OCI-LY3 (cell line): ENCODE measurements at regions not wholly inside any gene's neighbourhood (a gene's known extent, or its start where the extent isn't known, plus 50 kb on each side); places are given as distances from the start of the nearest gene placed in this dataset.

Experiments used
- H2AFZ ChIP-seq: fragments of 200-600, 300-600 bp; shearing (Covaris generic); 2 replicates; pipeline ENCODE4 v1.6.0; 2014; ENCODE audit warnings: antibody characterized with exemption, low read depth, low read length
- H3K27ac ChIP-seq: fragments of 200-600, 300-600 bp; sonication (generic); 2 replicates; pipeline ENCODE4 v1.5.1; 2014; ENCODE audit warnings: mild to moderate bottlenecking, low read length, moderate library complexity, mixed read lengths
- H3K27me3 ChIP-seq: fragments of 200-600, 300-600 bp; sonication (generic); 2 replicates; pipeline ENCODE4 v1.6.1; 2014; ENCODE audit warnings: low read depth, low read length, mixed read lengths
- H3K36me3 ChIP-seq: fragments of 200-600, 300-600 bp; sonication (generic); replicated peaks from 2 replicates; pipeline ENCODE3; 2014; ENCODE audit warnings: low read depth, low read length, mixed read lengths
- H3K4me1 ChIP-seq: fragments of 300-600, 200-600 bp; sonication (generic); 2 replicates; pipeline ENCODE4 v1.6.1; 2014; ENCODE audit warnings: low read length, mixed read lengths
- H3K4me2 ChIP-seq: fragments of 200-600, 300-600 bp; sonication (generic); 2 replicates; pipeline ENCODE4 v1.6.1; 2014; ENCODE audit warnings: low read length, mixed read lengths
- H3K4me3 ChIP-seq: fragments of 300-600, 200-600 bp; sonication (generic); 2 replicates; pipeline ENCODE4 v1.5.1; 2014; ENCODE audit warnings: antibody characterized with exemption, mild to moderate bottlenecking, low read length, moderate library complexity
- H3K79me2 ChIP-seq: fragments of 300-600, 200-600 bp; shearing (Covaris generic); 2 replicates; pipeline ENCODE4 v1.6.1; 2014; ENCODE audit warnings: mild to moderate bottlenecking, low read length, mixed read lengths
- H3K9ac ChIP-seq: fragments of 300-600, 200-600 bp; shearing (Covaris generic); 2 replicates; pipeline ENCODE4 v1.6.0; 2014; ENCODE audit warnings: mild to moderate bottlenecking, low read length, moderate library complexity
- H3K9me3 ChIP-seq: fragments of 200-600, 300-600 bp; shearing (Covaris generic); 2 replicates; pipeline ENCODE4 v1.6.1; 2014; ENCODE audit warnings: low read length, mixed read lengths; ENCODE audit not compliant: insufficient read depth
- H4K20me1 ChIP-seq: fragments of 200-600, 300-600 bp; sonication (generic); 2 replicates; pipeline ENCODE4 v1.6.1; 2016; ENCODE audit warnings: low read length, mixed read lengths; ENCODE audit not compliant: insufficient read depth
- EZH2phosphoT487 ChIP-seq: fragments of 200-600 bp; shearing (Covaris generic); IDR thresholded peaks from 2 replicates; pipeline ENCODE4 v1.6.1; 2018; ENCODE audit warnings: antibody characterized with exemption, mixed run types, low read depth
- TF ChIP-seq, protein P1 (sequence below): fragments of 200-600, 300-600 bp; sonication (generic); IDR thresholded peaks from 2 replicates; pipeline ENCODE4 v1.5.1; 2014; ENCODE audit warnings: antibody characterized with exemption, low read length, low read depth

DNA sequence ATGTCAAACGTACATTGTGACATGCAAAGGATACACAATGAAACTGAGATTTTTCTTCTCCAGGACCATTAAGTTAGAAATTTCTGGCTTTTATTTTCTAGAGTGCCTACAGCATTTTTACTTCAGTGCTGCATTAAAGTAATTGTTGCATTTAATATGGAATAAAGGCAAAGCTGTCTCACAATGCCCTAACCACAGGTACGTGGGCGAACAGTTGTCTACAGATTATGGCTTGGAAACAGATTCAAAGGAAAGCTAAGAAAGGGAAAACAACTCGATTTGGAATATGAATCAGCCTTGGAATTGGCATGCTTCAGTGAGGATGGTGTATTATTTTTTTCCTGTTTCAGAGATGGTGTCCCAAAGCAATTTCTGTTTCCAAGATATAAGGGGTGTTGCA is 79.1 kb upstream of the TUSC7 start:
- Histone ChIP-seq H3K27ac (no peak overlapping the region), H3K4me1 (no peaks in the 10 kb centered on the region), H3K36me3 (no peaks in the 10 kb centered on the region), H3K9ac (no peak overlapping the region), H4K20me1 (no peaks in the 10 kb centered on the region), H3K9me3 (no peaks in the 10 kb centered on the region), H3K4me3 (no peak overlapping the region), H3K27me3 (no peaks in the 10 kb centered on the region), H3K79me2 (no peaks in the 10 kb centered on the region), H2AFZ (no peak overlapping the region), H3K4me2 (no peak overlapping the region)
- TF ChIP-seq, protein P1, sequence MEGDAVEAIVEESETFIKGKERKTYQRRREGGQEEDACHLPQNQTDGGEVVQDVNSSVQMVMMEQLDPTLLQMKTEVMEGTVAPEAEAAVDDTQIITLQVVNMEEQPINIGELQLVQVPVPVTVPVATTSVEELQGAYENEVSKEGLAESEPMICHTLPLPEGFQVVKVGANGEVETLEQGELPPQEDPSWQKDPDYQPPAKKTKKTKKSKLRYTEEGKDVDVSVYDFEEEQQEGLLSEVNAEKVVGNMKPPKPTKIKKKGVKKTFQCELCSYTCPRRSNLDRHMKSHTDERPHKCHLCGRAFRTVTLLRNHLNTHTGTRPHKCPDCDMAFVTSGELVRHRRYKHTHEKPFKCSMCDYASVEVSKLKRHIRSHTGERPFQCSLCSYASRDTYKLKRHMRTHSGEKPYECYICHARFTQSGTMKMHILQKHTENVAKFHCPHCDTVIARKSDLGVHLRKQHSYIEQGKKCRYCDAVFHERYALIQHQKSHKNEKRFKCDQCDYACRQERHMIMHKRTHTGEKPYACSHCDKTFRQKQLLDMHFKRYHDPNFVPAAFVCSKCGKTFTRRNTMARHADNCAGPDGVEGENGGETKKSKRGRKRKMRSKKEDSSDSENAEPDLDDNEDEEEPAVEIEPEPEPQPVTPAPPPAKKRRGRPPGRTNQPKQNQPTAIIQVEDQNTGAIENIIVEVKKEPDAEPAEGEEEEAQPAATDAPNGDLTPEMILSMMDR: no peak
- TF ChIP-seq EZH2phosphoT487: no peak

GRCh38 chr3:116639641-116640040 is 69.9 kb upstream of the TUSC7 start:
- H3K27me3 ChIP-seq: no peaks in the 10 kb centered on the region
- no peak for TF ChIP-seq EZH2phosphoT487
- TF ChIP-seq, protein P1: no peak
- no peaks in the 10 kb centered on the region for H3K9me3 ChIP-seq
- H4K20me1 ChIP-seq: no peaks in the 10 kb centered on the region
- no peak overlapping the region for H3K9ac ChIP-seq
- H2AFZ ChIP-seq: no peak overlapping the region
- H3K4me1 ChIP-seq: no peaks in the 10 kb centered on the region
- no peak overlapping the region for H3K4me3 ChIP-seq
- no peaks in the 10 kb centered on the region for H3K36me3 ChIP-seq
- H3K4me2 ChIP-seq: no peak overlapping the region
- H3K27ac ChIP-seq: no peak overlapping the region
- no peaks in the 10 kb centered on the region for H3K79me2 ChIP-seq

GRCh38 chr3:116640109-116640508 is 69.5 kb upstream of the TUSC7 start:
- H4K20me1 ChIP-seq: no peaks in the 10 kb centered on the region
- TF ChIP-seq, protein P1: no peak
- no peak for TF ChIP-seq EZH2phosphoT487

GRCh38 chr3:116643001-116643400 is 66.6 kb upstream of the TUSC7 start:
- Histone ChIP-seq H2AFZ (no peak overlapping the region), H3K79me2 (no peaks in the 10 kb centered on the region), H3K36me3 (no peaks in the 10 kb centered on the region), H3K9me3 (no peaks in the 10 kb centered on the region), H4K20me1 (no peaks in the 10 kb centered on the region), H3K4me1 (no peaks in the 10 kb centered on the region), H3K9ac (no peak overlapping the region), H3K4me2 (no peak overlapping the region), H3K27me3 (no peaks in the 10 kb centered on the region), H3K4me3 (no peak overlapping the region), H3K27ac (no peak overlapping the region)
- no peak for TF ChIP-seq EZH2phosphoT487
- TF ChIP-seq, protein P1: no peak

More at GRCh38 chr3:116640109-116640508, 69.5 kb upstream of the TUSC7 start:
- Histone ChIP-seq H2AFZ (no peak overlapping the region), H3K4me2 (no peak overlapping the region), H3K36me3 (no peaks in the 10 kb centered on the region), H3K4me3 (no peak overlapping the region), H3K9me3 (no peaks in the 10 kb centered on the region), H3K9ac (no peak overlapping the region), H3K4me1 (no peaks in the 10 kb centered on the region), H3K79me2 (no peaks in the 10 kb centered on the region), H3K27me3 (no peaks in the 10 kb centered on the region), H3K27ac (no peak overlapping the region)
